MCF 10A (cell line): ENCODE measurements at regions not wholly inside any gene's neighbourhood (a gene's known extent, or its start where the extent isn't known, plus 50 kb on each side); places are given as distances from the start of the nearest gene placed in this dataset.
A peak's percentile ranks its signal among the peaks of the same experiment; 100 is the strongest.

Source experiments
- BruUV-seq: library from RNA; stranded (reverse); fragments of 400-500 nt; replicated peaks from 2 replicates; lab custom pipeline; 2021; lab: Mats Ljungman, UMichigan
- CTCF ChIA-PET: fragments of 300-600 bp; sonication (Branson Sonifier 250); formaldehyde crosslinking; extraction: SDS; loops from one replicate; lab custom pipeline; 2021; ENCODE audit warnings: antibody characterized with exemption, inconsistent platforms; lab: Yijun Ruan, JAX
- POLR2A ChIA-PET: fragments of 300-600, 350-650 bp; sonication (Branson Sonifier 250); formaldehyde crosslinking; extraction: SDS; loops from one replicate; lab custom pipeline; 2020; ENCODE audit warnings: antibody characterized with exemption, inconsistent platforms; lab: Yijun Ruan, JAX
- DNase-seq: peaks from one replicate; pipeline ENCODE4 v3.0.0-alpha.2; 2018; ENCODE audit not compliant: unreplicated experiment
- H3K27ac Mint-ChIP-seq: one replicate; pipeline ENCODE4 v1.8.0; 2022; ENCODE audit warnings: mild to moderate bottlenecking, low read depth, mixed read lengths; ENCODE audit not compliant: unreplicated experiment
- H3K27me3 Mint-ChIP-seq: one replicate; pipeline ENCODE4 v1.8.0; 2022; ENCODE audit warnings: mixed read lengths; ENCODE audit not compliant: insufficient read depth, unreplicated experiment
- H3K36me3 Mint-ChIP-seq: one replicate; pipeline ENCODE4 v1.8.0; 2022; ENCODE audit warnings: mild to moderate bottlenecking, moderate library complexity, mixed read lengths; ENCODE audit not compliant: insufficient read depth, unreplicated experiment
- H3K4me1 Mint-ChIP-seq: one replicate; pipeline ENCODE4 v1.8.0; 2022; ENCODE audit warnings: mixed read lengths; ENCODE audit not compliant: insufficient read depth, unreplicated experiment
- H3K4me3 Mint-ChIP-seq: one replicate; pipeline ENCODE4 v1.8.0; 2022; ENCODE audit warnings: mild to moderate bottlenecking, moderate library complexity, mixed read lengths; ENCODE audit not compliant: unreplicated experiment
- H3K9me3 Mint-ChIP-seq: one replicate; pipeline ENCODE4 v1.8.0; 2022; ENCODE audit warnings: mixed read lengths; ENCODE audit not compliant: unreplicated experiment
- CTCF ChIP-seq: fragments of 200-600 bp; IDR thresholded peaks from one replicate; pipeline ENCODE4 v1.8.0; 2022; ENCODE audit warnings: antibody characterized with exemption, mild to moderate bottlenecking; ENCODE audit not compliant: unreplicated experiment
- intact Hi-C: fragments of 100-400 bp; cut with micrococcal nuclease; formaldehyde crosslinking; loops from 2 replicates; pipeline ENCODE4 v1.14.1; 2022

GRCh38 chr4:13678186-13678924 is 50.8 kb upstream of the BOD1L1 start:
- BruUV-seq, result no TSS peak
- ChIA-PET CTCF (interaction anchor here (0.7 to 1.5 kb wide), 3 partner anchors 18 to 1343 kb away, joined by 3 to 5 read pairs (median 3); no protein-coding TSS in a partner anchor), POLR2A (interaction anchor here (1.3 kb wide), 1 partner anchor 22 kb away, joined by 3 read pairs; no protein-coding TSS in a partner anchor)
- no peaks in the 10 kb centered on the region for H3K27me3 Mint-ChIP-seq
- no peaks in the 10 kb centered on the region for H3K9me3 Mint-ChIP-seq
- TF ChIP-seq CTCF, result no peak
- H3K36me3 Mint-ChIP-seq, result no peaks in the 10 kb centered on the region
- H3K4me1 Mint-ChIP-seq, result no peaks in the 10 kb centered on the region
- no peak overlapping the region for H3K27ac Mint-ChIP-seq
- DNase-seq, result peak; percentile 10
- intact Hi-C loops, result no loop called here
- H3K4me3 Mint-ChIP-seq, result no peak overlapping the region

- H3K27me3 Mint-ChIP-seq, result no peaks in the 10 kb centered on the region
- no peak for DNase-seq
- TF ChIP-seq CTCF, result no peak
- no peak overlapping the region for H3K27ac Mint-ChIP-seq
- no peak overlapping the region for H3K4me3 Mint-ChIP-seq
- intact Hi-C loops, result no loop called here
- H3K4me1 Mint-ChIP-seq, result no peaks in the 10 kb centered on the region
- BruUV-seq, result no TSS peak
- CTCF ChIA-PET, result interaction anchor here (0.5 kb wide), 1 partner anchor 1439 kb away, joined by 3 read pairs; no protein-coding TSS in a partner anchor
- POLR2A ChIA-PET, result interaction anchor here (1.6 kb wide), 1 partner anchor 14 kb away, joined by 3 read pairs; no protein-coding TSS in a partner anchor
- no peaks in the 10 kb centered on the region for H3K36me3 Mint-ChIP-seq
- H3K9me3 Mint-ChIP-seq, result peaks cover 6% of the 10 kb centered on the region
These were observed 54.0 kb upstream of the BOD1L1 start for GRCh38 chr4:13681570-13681969.

GRCh38 chr4:13694256-13694655 is 66.7 kb upstream of the BOD1L1 start:
- Mint-ChIP-seq H3K4me3 (no peak overlapping the region), H3K4me1 (peaks cover 12% of the 10 kb centered on the region), H3K9me3 (peaks cover 17% of the 10 kb centered on the region), H3K36me3 (no peaks in the 10 kb centered on the region), H3K27me3 (no peaks in the 10 kb centered on the region), H3K27ac (peak overlapping the region; percentile 22)
- BruUV-seq, result no TSS peak
- TF ChIP-seq CTCF, result no peak
- ChIA-PET CTCF (interaction anchor here (0.6 kb wide), 1 partner anchor 65 kb away, joined by 3 read pairs; no protein-coding TSS in a partner anchor), POLR2A (interaction anchor here (1.0 kb wide), 1 partner anchor 654 kb away, joined by 5 read pairs; no protein-coding TSS in a partner anchor)
- intact Hi-C loops, result no loop called here
- no peak for DNase-seq

- no peak overlapping the region for H3K4me3 Mint-ChIP-seq
- POLR2A ChIA-PET, result interaction anchor here (0.7 kb wide), 1 partner anchor 36 kb away, joined by 3 read pairs; no protein-coding TSS in a partner anchor
- intact Hi-C loops, result no loop called here
- H3K27ac Mint-ChIP-seq, result no peak overlapping the region
- no peaks in the 10 kb centered on the region for H3K27me3 Mint-ChIP-seq
- BruUV-seq, result no TSS peak
- no peaks in the 10 kb centered on the region for H3K9me3 Mint-ChIP-seq
- CTCF ChIA-PET, result interaction anchor here (0.6 kb wide), 1 partner anchor 1110 kb away, joined by 4 read pairs; no protein-coding TSS in a partner anchor
- H3K36me3 Mint-ChIP-seq, result no peaks in the 10 kb centered on the region
- no peak for DNase-seq
- H3K4me1 Mint-ChIP-seq, result peaks cover 46% of the 10 kb centered on the region
- TF ChIP-seq CTCF, result no peak
These were observed 70.8 kb upstream of the BOD1L1 start for GRCh38 chr4:13698296-13698695.
